SHP77 (cell line): ENCODE measurements at regions not wholly inside any gene's neighbourhood (a gene's known extent, or its start where the extent isn't known, plus 50 kb on each side); places are given as distances from the start of the nearest gene placed in this dataset.
"Not testable (repeated sequence)": the region's sequence is repeated elsewhere in the genome, so short reads cannot be mapped to it uniquely, and the experiment has no call there.

Experiments used
- DNase-seq, 2 experiments: peaks; one replicate each; lab custom pipeline; 2025; lab: John Stamatoyannopoulos, UW

DNA sequence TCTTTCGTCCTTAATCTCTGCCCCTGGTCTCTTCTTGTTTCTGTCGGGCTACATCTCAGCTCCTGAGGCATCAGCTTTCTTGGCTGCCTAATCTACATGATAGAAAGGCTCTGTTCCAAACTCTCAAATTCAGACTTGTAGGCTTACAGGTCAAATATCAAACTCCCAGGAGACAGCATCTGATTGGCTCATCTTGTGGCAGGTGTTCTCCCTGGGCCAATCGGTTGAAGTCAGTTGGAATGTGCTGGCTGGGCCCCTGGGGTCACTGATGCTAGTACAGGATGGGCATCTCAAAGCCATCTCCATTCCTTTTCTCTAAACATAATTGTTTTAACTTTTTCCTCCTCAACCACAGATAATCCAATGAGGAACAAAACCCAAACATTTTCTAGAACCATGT, 198.7 kb downstream of the CNTN3 start:
- no peak for DNase-seq

DNA sequence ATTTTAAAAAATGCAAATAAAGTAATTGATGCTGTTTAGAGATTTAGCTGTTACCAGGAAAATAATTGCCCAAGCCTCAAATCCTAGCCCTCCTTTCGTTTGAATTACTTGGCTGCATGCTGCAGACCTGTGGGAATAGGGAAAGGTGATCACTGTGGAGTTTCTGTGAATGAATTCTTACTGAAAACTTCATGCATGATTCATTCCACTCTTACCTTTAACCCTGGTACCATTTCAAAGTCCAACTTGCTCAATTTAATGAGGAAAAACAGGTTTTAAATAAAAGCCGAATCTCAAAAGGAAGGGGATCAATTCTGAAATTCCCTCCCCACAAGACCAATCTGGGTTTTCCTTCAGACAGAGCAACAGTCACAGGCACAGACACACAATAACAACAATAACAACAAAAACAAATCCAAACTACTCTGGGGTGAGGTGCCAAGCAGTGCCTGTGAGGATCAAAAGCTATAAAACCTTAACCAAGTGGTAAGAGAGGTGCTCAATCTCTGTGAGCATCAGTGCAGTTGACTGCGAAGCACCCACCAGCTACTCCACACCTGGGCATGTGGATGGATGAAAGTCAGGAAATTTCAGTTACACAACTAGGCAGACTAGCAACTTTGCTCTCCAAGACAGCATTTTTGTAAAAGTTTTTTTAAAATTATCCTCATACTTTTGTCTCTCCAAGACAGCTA, 200.8 kb downstream of the CNTN3 start:
- DNase-seq: no peak

DNA sequence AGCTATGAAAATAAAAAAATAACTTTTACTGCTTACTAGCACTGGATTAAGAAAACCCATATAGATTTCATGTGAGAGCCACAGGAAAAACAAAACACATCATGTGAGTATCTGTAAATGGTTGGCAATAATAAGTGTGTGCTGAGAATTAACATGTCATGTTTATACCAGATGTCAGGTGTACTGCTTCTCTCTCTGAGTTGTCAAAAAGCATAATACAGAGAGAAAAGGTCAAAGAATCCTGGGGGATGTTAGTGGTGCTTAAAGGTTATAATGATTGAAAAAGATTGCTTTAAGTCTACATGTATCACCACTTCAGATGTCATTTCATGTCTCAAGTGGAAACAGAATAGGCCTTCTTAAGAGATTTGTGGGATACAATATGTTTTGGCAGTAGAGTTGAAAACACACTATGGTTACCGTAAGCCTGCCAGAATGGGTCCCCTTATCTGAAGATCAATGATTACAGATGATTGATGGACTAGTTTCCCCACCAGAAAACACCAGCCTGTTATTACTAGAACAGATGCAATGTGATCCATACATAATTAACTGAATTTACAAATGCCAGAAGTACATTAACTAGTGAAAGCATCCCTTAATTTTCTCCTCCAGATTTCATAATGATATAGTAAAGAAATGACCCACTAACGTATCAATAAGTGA, 204.1 kb downstream of the CNTN3 start:
- DNase-seq: no peak

DNA sequence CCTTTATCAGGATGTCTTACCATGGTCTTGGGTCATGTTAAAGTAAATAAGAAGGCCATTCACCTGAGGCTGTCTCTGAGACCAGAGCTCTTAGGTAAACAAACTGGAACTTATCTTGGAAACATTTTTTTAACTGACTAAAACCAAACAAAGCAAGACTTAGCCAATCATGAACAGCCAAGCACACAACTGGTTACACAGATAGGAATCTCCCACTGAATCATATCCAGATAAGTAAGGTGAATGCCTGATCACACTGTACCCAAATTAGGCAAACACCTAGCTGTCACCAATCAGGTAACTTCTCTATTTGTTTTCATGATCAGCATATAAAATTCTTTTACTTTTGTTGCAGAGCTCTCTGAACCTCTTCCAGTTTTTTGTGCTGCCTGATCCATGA, 205.4 kb downstream of the CNTN3 start:
- DNase-seq: no peak

DNA sequence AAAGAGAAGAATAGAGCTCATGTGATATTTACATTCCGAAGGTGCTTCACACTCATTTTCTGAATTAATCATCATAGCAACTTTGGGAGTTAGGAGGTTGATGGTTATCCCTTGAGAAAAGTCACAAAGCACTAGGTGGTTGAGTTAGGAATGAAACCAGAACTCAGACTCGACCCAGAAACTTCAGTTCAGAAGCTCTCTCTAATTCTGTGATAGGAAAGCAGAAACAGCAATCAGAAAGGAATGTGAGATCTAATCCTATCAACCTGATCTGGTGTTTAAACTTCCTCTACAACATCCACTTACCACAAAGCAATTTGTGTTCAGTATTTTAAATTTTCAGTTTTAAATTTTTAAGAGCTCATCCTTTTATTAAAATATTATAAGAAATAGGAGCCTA, 211.2 kb downstream of the CNTN3 start:
- DNase-seq: no peak

DNA sequence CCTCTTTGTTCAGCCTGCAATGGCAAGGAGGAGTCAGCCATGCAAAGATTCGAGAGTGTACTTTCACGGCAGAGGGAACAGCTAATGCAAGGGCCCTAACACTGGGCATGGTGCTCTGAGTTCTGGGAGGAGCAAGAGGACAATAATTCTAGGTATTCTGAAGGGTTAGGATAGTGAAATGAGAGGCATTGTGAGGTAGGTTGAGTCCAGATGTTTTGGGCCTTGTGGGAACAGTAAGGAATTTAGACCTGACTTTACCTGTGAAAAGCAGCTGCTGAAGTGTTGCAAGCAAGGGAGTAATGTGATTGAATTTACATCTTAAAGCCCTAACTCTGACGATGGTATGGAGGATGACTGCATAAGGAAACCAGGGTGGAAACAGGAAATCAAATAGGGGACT, 211.6 kb downstream of the CNTN3 start:
- no peak for DNase-seq

DNA sequence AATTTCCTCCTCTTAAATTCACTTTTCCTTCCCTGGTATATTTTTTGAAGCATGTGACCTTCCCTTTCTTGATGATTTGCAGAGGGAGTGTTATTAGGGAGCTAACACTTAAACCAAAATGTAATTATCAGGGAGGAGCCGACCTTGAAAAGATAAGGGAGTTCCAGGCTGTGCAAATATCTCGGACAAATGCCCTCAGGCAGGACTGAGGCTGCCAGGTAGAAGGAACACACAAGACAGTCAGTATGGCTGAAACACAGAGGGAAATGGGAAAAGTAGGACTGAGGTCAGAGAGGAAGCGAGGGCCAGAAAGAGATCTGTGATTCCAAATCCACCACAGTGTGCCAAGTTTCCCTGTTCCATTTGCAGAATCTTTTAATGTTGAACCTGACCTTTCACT, 221.0 kb downstream of the CNTN3 start:
- DNase-seq: no peak

DNA sequence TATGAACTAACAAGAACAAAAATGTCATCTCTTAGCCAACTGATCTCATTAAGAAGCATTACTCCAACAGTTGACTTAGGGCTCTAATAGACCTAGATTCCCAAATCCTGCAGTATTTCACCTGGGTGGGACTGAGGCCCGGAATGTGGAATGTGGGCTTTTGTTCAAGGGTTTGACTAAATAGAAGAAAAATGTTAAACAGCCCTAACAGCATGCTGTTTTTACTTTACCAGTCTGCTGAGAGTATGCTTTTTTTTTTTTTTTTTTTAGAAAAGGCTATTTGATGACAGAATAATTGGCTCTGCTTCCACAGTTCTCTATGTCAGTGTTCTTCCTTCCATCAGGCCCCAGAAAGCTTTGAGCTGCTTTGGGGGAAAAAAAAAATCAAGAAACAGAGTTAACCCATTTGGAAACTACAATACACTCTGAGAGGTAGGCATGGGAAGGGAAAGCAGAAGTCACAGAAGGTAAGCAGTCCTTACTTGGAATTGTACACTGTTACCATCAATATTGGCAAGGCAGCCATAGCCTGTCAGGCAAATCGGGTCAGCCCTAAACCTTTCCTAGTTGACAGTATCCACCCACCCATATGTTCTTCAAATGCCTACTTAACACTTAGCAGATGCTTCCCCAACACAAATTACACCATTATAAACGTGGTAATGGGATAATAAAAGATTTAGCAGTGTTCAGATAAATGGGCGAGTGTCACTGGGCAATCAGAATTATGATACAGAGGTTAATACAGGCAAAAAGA, 224.2 kb downstream of the CNTN3 start:
- DNase-seq: no peak

DNA sequence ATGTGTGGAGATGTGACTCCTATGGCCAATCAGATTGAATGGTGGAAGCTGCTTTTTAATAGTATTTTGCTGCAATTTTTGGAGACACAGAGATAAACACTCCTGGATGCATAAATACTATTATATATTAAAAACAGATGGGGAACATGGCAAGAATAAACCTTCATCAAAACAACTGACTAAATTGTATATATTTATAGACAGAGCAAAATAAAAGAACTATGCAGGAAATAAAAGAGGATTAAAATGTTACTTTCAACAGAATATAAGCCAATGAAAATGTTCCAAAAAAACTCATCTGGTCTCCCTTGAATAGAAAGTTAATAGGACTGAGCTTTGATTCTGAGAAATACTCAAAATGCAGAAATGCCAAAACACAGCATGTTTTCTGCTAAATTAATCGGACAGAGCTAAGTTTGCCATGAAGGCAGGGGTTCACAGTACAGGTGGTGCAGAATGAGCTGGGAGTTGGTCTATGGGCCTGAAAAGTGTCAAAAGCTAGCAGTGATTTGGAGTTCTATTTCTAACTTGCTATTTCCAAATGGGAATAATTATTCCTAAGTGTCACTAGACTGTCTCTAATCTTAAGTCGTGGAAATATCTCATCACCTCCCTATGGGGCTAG, 227.2 kb downstream of the CNTN3 start:
- no peak for DNase-seq

DNA sequence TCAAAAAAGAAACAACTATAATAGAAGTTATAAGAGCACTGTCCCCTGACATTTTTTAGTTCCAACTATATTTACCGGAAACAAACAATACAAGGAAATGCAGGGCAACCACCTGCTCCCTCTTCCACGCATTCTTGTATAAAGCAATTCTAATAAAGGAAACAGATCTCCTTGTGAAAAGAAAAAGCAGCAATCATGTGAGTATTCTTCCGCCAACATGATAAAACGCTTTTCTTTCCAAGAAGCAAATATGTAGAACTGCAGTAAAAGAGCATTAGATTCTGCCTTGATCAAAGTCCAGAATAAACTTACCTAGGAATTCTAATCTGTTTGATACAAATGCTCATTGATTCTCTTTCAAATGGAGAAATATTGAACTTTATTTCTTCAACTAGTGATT, 230.3 kb downstream of the CNTN3 start:
- no peak for DNase-seq

DNA sequence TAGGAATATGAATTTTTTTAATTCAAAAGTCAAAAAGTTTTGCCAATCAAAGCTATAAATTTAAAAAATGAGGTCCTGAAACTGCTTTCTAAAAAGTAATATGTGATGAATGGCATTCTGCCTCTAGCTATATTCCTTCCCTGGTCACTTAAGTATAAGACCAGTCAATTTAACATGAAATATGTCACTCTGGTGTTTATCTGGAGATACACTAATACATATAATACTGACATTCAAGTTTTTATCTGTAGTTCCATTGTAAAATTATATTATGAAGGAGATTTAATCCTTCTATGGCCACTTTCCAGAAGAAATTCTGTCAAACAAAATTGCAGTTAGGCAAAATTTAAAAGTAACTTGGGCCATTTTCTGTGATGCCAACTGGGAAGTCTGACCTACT, 236.8 kb downstream of the CNTN3 start:
- DNase-seq: no peak

DNA sequence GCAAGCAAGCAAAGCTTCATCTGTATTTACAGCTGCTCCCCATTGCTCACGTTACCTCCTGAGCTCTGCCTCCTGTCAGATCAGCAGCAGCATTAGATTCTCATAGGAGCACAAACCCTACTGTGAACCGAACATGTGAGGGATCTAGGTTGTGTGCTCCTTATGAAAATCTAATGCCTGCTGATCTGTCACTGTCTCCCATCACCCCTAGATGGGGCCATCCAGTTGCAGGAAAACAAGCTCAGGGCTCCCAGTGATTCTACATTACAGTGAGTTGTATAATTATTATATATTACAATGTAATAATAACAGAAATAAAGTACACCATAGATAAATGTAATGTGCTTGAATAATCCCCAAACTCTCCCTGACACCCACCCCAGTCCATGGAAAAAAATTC, 238.1 kb downstream of the CNTN3 start:
- DNase-seq: not testable (repeated sequence)

DNA sequence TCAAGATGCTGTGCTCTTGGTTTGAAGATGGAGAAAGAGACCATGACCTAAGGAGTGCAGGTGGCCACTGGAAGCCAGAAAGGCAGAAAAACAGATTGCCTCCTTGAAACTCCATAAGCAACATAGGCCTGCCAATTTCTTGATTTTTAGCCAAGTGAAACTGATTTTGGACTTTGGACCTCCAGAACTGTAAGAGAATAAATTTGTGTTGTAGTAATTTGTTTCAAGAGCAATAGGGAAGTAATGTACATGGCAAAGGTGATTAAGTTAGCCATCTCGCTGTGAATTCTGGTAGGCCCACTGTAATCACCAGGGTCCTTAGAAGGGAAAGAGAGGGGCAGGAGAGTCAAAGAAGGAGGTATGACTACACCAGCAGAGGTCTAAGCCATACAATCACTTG, 238.8 kb downstream of the CNTN3 start:
- DNase-seq: no peak

DNA sequence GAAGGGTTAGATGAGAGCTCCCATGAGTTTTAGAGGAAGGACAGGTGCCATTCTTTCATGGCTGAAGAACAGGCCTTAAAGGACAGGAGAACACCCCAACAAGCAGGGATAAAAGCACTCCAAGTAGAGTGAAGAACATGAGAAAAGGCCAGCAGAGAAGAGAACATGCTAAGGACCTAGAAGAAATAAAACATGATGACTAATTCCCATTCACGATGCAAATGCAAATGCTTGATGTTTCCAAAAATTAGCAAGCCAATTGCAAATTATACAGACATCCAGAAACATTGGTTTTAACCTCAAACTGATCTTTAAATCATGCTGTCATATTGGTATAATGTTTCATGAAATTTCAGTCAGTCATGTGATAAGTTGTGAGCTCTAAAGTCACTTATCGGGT, 241.7 kb downstream of the CNTN3 start:
- no peak for DNase-seq

DNA sequence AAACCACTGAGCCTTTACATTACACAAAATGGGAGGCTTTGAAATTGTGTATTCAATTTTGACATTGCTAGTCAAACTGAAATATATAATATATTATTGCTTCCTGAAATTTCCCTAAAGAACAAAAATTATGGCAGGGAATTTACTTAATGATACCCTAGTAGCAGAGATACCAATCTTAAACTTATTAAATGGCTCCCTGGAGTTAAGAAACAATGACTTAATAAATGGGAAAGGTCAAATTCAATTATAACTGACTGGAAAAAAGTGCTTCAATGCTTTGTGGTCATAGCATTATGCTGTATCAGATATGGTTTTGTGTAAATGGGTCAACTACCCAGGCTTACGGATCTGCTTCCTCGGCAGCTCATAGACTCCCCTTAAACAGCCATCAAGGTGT, 244.1 kb downstream of the CNTN3 start:
- DNase-seq: no peak

DNA sequence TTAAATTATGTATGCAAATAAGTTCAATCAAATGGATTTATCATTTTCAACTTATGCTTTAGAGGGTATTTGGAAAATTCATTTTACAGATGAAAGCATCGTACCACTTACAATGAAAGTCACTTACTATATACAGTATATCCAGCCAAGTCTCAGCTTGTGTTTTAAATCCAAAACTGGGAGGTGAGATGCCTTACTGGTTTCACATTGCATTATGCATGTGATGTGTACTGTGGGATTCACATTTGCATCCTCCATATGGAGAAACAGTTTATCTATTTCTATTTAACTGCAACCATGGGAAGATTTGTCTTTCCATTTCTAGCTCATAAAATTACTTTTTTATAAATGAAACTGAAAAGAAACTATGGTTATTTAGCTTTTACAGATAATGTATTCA, 248.1 kb downstream of the CNTN3 start:
- DNase-seq: no peak

DNA sequence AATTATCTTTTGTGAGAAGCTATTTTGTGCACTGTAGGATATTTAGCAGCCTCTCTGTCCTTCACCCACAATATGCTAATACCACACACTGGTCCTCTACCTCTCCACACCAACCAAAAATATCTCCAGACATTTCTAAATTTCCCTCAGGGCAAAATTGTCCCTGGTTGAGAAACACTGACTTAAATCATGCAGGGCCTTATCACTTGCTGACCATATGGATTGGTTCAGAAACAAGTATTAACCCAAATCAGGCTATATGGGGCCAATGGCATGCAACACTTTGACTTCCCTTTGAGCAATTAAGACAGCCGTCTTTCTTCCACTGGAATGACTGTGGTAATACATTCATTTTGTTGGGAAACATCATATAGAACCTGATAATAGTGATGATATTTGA, 251.1 kb downstream of the CNTN3 start:
- DNase-seq: no peak

DNA sequence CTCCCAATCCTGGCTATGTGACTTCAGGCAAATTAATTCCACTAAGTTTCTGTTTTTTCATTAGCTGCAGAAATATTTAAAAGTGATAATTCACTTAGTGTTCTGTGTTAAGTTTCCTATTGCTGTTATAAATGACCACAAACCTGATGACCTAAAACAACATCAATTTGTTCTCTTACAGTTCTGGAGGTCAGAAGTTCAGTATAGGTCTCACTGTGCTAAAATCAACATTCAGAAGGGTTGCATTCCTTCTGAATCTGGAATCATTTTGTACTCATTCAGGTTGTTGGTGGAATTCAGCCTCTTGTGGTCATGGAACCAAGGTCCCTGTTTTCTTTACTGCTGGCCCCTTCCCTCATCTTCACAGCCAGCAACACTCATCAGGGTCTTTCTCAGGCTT, 254.1 kb downstream of the CNTN3 start:
- DNase-seq: no peak

DNA sequence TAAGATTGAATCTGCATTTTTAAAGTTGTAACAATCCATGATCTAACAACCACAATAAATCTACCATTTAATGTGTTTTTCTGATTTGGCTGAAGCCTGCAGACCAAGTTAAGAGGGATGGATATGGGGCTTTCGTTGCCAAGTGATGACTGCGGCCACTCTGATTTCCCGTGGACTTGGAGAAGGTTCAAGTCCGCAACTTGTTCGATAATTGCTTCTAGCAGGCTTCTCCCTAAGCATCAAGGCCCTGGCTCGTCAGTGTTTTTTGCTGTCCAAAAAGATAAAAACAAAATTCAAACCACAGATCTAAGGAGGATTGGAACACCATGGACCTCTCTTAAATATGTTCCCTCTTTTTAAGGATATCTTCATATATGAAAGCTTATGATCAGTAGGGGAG, 256.6 kb downstream of the CNTN3 start:
- no peak for DNase-seq

DNA sequence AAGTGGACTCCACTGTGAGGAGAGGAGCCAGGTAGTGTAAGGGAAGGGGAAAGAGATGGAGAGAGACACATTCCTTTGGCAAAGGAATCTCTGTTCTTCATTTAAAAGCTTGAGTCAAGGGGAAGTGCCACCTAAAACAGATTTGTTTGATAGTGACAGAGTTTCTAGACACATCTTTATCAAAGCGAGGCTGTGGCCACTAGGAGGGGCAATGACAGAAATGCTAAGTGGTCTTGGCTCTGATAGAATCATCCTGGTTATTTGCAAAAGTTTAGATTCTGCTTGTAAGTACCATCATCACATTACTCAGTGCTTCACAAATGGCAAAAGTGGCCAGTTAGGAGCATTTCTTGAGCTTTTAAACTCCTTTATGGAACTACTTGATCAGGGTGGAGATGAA, 261.4 kb downstream of the CNTN3 start:
- DNase-seq: no peak

DNA sequence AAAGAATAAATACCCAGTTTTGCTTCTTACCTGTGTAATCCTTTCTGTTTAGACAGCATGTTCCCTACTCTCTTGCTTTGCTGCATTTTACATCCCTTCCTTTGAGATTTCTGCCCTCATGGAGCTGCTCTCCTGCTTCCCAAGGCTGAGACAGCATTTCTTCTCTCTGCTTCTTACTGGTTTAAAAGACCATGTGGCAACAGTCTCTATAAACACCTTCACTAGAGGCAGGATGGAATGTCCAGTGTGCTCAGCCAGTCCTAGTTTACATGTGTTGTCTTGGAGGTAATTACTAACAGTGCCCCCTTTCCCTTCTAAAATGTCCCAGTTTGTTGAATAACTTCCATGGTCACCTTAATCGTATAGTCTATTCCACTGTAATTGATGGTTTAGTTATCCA, 262.3 kb downstream of the CNTN3 start:
- no peak for DNase-seq

DNA sequence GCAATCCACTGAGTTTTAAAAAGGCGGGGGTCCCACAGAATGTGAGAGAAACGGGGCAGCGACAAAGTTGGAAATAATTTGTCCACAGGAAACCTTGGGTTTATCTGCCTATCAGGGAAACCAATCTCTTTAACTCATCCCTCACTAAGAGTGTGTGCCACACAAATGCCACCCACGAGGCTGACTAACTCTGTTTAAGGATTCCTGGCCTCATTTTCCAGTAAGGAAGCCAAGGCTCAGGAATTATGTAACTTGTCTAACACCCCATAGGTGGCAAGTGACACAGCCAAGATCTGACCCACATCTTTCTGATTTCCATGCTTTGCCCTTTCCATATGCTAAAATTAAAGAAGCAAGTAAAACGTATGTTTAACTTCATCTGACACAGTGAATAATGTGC, 263.2 kb downstream of the CNTN3 start:
- no peak for DNase-seq

DNA sequence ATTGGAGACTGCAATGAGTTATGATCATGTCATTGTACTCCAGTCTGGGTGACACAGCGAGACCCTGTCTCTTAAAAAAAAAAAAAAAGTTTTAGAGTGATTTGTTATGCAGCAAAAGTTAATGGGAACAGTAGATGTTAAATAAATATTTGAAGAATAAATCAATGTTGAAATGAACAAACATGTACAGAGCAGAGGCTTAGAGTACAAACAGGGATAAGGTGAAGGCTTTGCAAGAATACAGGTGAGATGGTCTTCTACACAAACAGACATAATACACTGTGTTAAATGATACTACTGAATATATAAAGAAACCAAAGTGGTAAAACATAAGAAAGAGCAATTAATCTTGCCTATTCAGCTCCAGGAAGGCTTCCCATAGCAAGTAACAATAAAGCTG, 265.4 kb downstream of the CNTN3 start:
- no peak for DNase-seq
